Spleen (tissue), 11 donors: ENCODE measurements at regions not wholly inside any gene's neighbourhood (a gene's known extent, or its start where the extent isn't known, plus 50 kb on each side); places are given as distances from the start of the nearest gene placed in this dataset.

Experiments used
- DNase-seq: peaks from one replicate; pipeline ENCODE4 v3.0.0-alpha.2; 2020
- H3K27ac ChIP-seq, 8 donors: fragments of 200-600 bp; sonication (generic) in 7 of 8; 1 replicate in 4 of 8; 2 replicates in 4 of 8; pipeline versions ENCODE4 v1.5.0 to v1.8.0; 2016 to 2021; ENCODE audit warnings: inconsistent platforms in 4 of 8, mild to moderate bottlenecking in 4 of 8, moderate library complexity in 1 of 8
- H3K27me3 ChIP-seq, 7 donors: fragments of 200-600 bp; sonication (generic) in 6 of 7; replicated peaks in 1 of 7; 1 replicate in 4 of 7; 2 replicates in 3 of 7; pipeline versions ENCODE4 v1.5.0 to v1.8.0; 2016 to 2021; ENCODE audit warnings: inconsistent platforms in 3 of 7, mild to moderate bottlenecking in 1 of 7
- H3K36me3 ChIP-seq, 6 donors: fragments of 200-600 bp; sonication (generic) in 5 of 6; 1 replicate in 4 of 6; 2 replicates in 2 of 6; pipeline versions ENCODE4 v1.5.0 to v1.8.0; 2016 to 2021; ENCODE audit warnings: inconsistent platforms in 2 of 6
- H3K4me1 ChIP-seq, 6 donors: fragments of 200-600 bp; sonication (generic) in 5 of 6; 1 replicate in 3 of 6; 2 replicates in 3 of 6; pipeline versions ENCODE4 v1.5.0 to v1.8.0; 2016 to 2021; ENCODE audit warnings: inconsistent platforms in 3 of 6
- H3K4me3 ChIP-seq, 8 donors: fragments of 200-600 bp; sonication (generic) in 7 of 8; 1 replicate in 4 of 8; 2 replicates in 4 of 8; pipeline versions ENCODE4 v1.5.0 to v1.8.0; 2016 to 2021; ENCODE audit warnings: inconsistent platforms in 4 of 8, mild to moderate bottlenecking in 4 of 8, moderate library complexity in 2 of 8
- H3K9me3 ChIP-seq, 8 donors: fragments of 200-600 bp; sonication (generic) in 7 of 8; 1 replicate in 4 of 8; 2 replicates in 4 of 8; pipeline versions ENCODE4 v1.5.0 to v1.8.0; 2016 to 2021; ENCODE audit warnings: inconsistent platforms in 4 of 8
- POLR2A ChIP-seq, 3 donors: fragments of 450-650 bp; IDR thresholded peaks; one replicate each; pipeline ENCODE4 v1.5.1; 2017; ENCODE audit warnings: antibody characterized with exemption in 3 of 3, mild to moderate bottlenecking in 1 of 3
- POLR2AphosphoS5 ChIP-seq, 3 donors: sonication (generic); formaldehyde crosslinking; IDR thresholded peaks; one replicate each; pipeline ENCODE4 v1.5.1; 2017; ENCODE audit warnings: antibody characterized with exemption in 3 of 3
- WGBS, 5 donors: extraction: QIAGEN DNeasy Blood & Tissue Kit in 3 of 5; methylation state at CpG; one replicate each; pipeline versions ENCODE4 v1.1.5 to v1.1.7; 2013 to 2018; 5-methylcytosine and 5-hydroxymethylcytosine counted together
- intact Hi-C: fragments of 100-400 bp; cut with DNase I; formaldehyde crosslinking; loops from one replicate; pipeline ENCODE4 v1.15.0; 2023; ENCODE audit warnings: low total_unique reads
- TF ChIP-seq, protein P1 (sequence below), 11 experiments: fragments of 200-600 bp in 7 of 11; fragments of 450-650 bp in 4 of 11; sonication (generic) in 4 of 11; IDR thresholded peaks in 8 of 11; conservative IDR thresholded peaks in 3 of 11; 1 replicate in 7 of 11; 2 replicates in 4 of 11; pipeline versions ENCODE4 v1.4.0 to v1.8.0; 2016 to 2021; ENCODE audit warnings: antibody characterized with exemption in 11 of 11, inconsistent platforms in 4 of 11, mild to moderate bottlenecking in 1 of 11
- donor health status: healthy with polysubstance abuse.
- donor health status: DM: no; HTN: no; CAD: no; lungs with moderate emphysema.
- donor health status: DM: no; HTN: no; CAD: no.
- donor health status: Bipolar disorder and iron deficiency.
- donor health status: healthy.
- donor health status: DM: no; HTN: no; CAD: no.
- donor health status: DM: yes; HTN: yes; CAD: no.

DNA sequence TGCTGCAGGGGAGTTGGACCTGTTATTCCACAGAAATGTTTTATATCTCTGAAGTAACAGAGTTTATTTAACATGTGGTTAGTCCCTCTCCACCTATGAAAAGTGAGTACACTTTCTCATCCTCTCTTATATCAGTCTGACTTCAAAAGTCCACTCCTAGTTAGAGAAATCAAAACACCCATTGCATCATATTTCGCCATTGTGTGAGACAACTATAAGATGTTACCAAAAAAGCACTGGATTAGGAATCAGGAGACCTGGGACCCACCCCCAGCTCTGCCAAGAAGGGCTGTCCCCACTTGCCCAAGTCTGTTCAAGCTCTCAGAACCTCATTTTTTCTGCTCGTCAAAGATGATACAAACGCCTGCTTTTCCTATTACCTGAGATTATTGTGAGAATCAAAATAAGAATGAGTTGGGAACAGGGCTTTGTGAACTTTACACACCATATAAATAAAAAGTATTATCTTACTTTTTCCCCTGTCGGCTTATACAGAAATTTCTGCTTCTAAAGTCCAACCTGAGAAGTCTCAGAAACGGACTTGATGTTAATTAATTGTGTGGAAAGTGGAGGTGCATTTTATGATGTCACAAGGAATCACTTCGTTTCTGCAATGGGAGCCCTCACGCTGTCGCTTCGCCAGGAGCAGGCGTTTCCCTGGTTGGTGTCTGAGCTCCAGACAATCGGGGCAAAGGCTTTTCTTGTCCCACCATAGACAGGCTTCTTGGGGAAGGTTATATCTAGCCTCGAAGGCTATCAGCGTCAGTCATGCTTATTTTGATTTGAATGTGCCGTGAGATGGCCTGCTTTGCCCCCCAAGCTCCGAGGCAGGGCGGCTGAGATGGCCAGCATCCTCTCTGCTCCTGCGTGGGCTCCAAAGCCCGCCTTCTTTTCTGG lies 89.6 kb upstream of the ZNF516 start:
- Histone ChIP-seq H3K9me3 (no peaks in the 10 kb centered on the region), H3K27ac (no peak overlapping the region), H3K27me3 (peaks cover 0 to 18% (median 0%) of the 10 kb centered on the region in 7 donors), H3K4me1 (peaks cover 0 to 16% (median 7%) of the 10 kb centered on the region in 6 donors), H3K4me3 (no peak overlapping the region), H3K36me3 (no peaks in the 10 kb centered on the region)
- TF ChIP-seq POLR2A (IDR thresholded peaks at IDR 0.05) = no peak
- intact Hi-C loops = no loop called here
- WGBS, 5 donors = 73 to 85% (median 75%) methylated on average over 17 to 18 of the region's 18 CpGs
- DNase-seq = no peak

DNA sequence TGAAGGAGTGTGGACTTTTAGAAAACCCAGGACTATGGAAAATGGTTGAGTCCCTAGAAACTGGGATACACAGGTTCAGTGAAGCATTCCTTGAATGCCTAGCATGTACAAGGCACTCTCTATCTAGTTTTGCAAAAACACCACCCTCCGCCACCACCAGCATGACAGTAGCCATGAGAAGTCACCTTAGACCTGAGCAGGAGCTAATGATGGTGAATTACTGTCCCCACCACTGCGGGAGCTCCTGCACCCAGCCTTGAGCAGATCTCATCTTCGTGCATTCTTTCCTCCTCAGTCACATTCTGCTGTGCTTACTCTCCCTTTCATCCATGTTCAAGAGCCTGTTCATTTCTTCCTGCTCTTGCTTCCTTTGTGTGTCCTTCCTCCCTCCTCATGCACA lies 86.2 kb upstream of the ZNF516 start:
- 79 to 97% (median 91%) methylated on average over 3 of the region's 3 CpGs for WGBS, 5 donors
- no peak overlapping the region for H3K27ac ChIP-seq
- H3K9me3 ChIP-seq = no peaks in the 10 kb centered on the region
- H3K4me3 ChIP-seq = no peak overlapping the region
- TF ChIP-seq, protein P1, sequence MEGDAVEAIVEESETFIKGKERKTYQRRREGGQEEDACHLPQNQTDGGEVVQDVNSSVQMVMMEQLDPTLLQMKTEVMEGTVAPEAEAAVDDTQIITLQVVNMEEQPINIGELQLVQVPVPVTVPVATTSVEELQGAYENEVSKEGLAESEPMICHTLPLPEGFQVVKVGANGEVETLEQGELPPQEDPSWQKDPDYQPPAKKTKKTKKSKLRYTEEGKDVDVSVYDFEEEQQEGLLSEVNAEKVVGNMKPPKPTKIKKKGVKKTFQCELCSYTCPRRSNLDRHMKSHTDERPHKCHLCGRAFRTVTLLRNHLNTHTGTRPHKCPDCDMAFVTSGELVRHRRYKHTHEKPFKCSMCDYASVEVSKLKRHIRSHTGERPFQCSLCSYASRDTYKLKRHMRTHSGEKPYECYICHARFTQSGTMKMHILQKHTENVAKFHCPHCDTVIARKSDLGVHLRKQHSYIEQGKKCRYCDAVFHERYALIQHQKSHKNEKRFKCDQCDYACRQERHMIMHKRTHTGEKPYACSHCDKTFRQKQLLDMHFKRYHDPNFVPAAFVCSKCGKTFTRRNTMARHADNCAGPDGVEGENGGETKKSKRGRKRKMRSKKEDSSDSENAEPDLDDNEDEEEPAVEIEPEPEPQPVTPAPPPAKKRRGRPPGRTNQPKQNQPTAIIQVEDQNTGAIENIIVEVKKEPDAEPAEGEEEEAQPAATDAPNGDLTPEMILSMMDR (IDR thresholded peaks at IDR 0.05 in 8 of 11, conservative IDR thresholded peaks at IDR 0.05 in 3 of 11) = no peak
- TF ChIP-seq POLR2A (IDR thresholded peaks at IDR 0.05) (no peak), POLR2AphosphoS5 (IDR thresholded peaks at IDR 0.05) (no peak)
- intact Hi-C loops = no loop called here
- no peaks in the 10 kb centered on the region for H3K36me3 ChIP-seq
- DNase-seq = no peak
- H3K4me1 ChIP-seq = peaks cover 0 to 14% (median 4%) of the 10 kb centered on the region in 6 donors
- H3K27me3 ChIP-seq = peaks cover 0 to 22% (median 8%) of the 10 kb centered on the region in 7 donors

DNA sequence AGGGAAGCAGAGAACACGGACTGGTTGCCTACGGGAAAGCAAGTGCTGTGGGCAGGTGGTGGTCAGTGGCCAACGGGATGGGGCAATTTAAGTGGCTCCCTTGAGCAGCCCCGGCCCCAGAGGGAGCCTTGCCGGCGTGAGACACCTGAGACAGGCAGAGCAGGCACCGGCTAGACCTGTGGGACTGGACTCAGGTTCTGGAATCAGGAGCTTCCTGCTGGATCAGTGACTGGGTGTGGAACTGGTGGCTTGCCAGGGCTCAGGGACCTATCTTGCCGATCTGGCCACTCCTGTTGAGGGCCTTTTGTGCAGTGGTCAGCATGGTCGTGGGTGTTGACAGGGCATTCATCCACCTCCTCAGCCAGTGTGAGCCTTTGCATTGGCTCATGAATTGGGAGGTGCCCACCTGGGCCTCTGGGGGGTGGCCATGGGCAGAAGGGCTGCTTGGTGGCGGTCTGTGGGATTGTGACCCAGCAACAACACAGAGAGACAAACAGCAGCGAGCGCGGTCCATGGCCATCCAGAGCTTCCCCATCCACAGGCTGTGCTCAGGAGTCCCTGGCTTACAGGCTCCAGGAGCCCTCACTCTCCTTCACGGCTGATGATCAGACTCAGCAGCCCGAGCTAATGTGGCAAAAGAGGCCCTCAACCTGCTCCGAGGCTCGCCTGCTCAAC lies 85.4 kb upstream of the ZNF516 start:
- TF ChIP-seq POLR2A (IDR thresholded peaks at IDR 0.05) = no peak
- TF ChIP-seq, protein P1 (IDR thresholded peaks at IDR 0.05 in 8 of 11, conservative IDR thresholded peaks at IDR 0.05 in 3 of 11) = no peak
- TF ChIP-seq POLR2AphosphoS5 (IDR thresholded peaks at IDR 0.05) = no peak
- no peaks in the 10 kb centered on the region for H3K9me3 ChIP-seq
- peaks cover 0 to 14% (median 4%) of the 10 kb centered on the region in 6 donors for H3K4me1 ChIP-seq
- H3K36me3 ChIP-seq = no peaks in the 10 kb centered on the region
- intact Hi-C loops = no loop called here
- DNase-seq = no peak
- no peak overlapping the region for H3K27ac ChIP-seq
- no peak overlapping the region for H3K4me3 ChIP-seq
- H3K27me3 ChIP-seq = peaks cover 0 to 22% (median 8%) of the 10 kb centered on the region in 7 donors
- WGBS, 5 donors = 86 to 94% (median 88%) methylated on average over 13 to 17 of the region's 17 CpGs

DNA sequence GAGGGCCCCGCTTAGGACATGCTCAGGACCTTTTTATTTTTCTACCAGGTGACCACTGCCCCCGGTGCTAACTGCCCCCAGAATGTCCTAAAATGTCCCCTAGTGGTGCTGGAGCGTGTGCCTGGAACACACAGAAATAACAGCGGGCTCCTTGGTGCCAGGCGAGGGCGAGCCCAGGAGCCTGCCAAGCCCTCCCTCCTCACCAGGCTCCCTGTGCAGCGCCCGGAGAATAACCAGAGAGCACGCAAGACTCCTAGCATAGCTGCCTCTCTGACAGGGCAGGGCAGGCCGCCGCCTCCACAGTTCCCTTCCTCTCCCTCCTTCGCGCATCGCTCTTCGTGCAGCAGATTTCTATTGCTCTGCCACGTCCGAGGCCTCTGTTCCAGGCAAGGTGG lies 84.3 kb upstream of the ZNF516 start:
- Histone ChIP-seq H3K36me3 (no peaks in the 10 kb centered on the region), H3K27me3 (peaks cover 0 to 22% (median 8%) of the 10 kb centered on the region in 7 donors), H3K27ac (no peak overlapping the region), H3K9me3 (no peaks in the 10 kb centered on the region), H3K4me3 (no peak overlapping the region), H3K4me1 (peaks cover 0 to 14% (median 4%) of the 10 kb centered on the region in 6 donors)
- intact Hi-C loops = no loop called here
- DNase-seq = no peak
- TF ChIP-seq POLR2A (IDR thresholded peaks at IDR 0.05) (no peak), POLR2AphosphoS5 (IDR thresholded peaks at IDR 0.05) (no peak)
- TF ChIP-seq, protein P1 (IDR thresholded peaks at IDR 0.05 in 8 of 11, conservative IDR thresholded peaks at IDR 0.05 in 3 of 11) = no peak
- WGBS, 5 donors = 83 to 91% (median 89%) methylated on average over 17 of the region's 17 CpGs
